GM12891 (cell line): ENCODE measurements at regions not wholly inside any gene's neighbourhood (a gene's known extent, or its start where the extent isn't known, plus 50 kb on each side); places are given as distances from the start of the nearest gene placed in this dataset.
A peak's percentile ranks its signal among the peaks of the same experiment; 100 is the strongest.

ENCODE experiments used
- DNase-seq: peaks from one replicate; pipeline ENCODE4 v3.0.0; 2011; ENCODE audit warnings: low spot score; ENCODE audit not compliant: insufficient read length
- FAIRE-seq: peaks from 2 replicates; lab custom pipeline; 2011; peaks lifted over from hg19 to GRCh38; lab: Jason Lieb, UNC
- PAX5 ChIP-seq: IDR thresholded peaks from 2 replicates; pipeline ENCODE4 v1.6.1; 2011; ENCODE audit warnings: low read length, moderate library complexity, mild to moderate bottlenecking; ENCODE audit not compliant: insufficient read depth, severe bottlenecking
- POLR2A ChIP-seq: IDR thresholded peaks from 2 replicates; pipeline ENCODE4 v1.6.1; 2011; ENCODE audit warnings: low read depth, low read length, control low read depth
- POLR2AphosphoS5 ChIP-seq: IDR thresholded peaks from 2 replicates; pipeline ENCODE4 v1.6.1; 2011; ENCODE audit warnings: low read depth, low read length, control low read depth
- POU2F2 ChIP-seq: IDR thresholded peaks from 2 replicates; pipeline ENCODE4 v1.6.1; 2011; ENCODE audit warnings: low read depth, mild to moderate bottlenecking, control low read depth, low read length, moderate library complexity
- SPI1 ChIP-seq: IDR thresholded peaks from 2 replicates; pipeline ENCODE4 v1.6.1; 2011; ENCODE audit warnings: low read depth, low read length, control low read depth
- TAF1 ChIP-seq: IDR thresholded peaks from 2 replicates; pipeline ENCODE4 v1.6.1; 2011; ENCODE audit warnings: low read depth, low read length, control low read depth

DNA sequence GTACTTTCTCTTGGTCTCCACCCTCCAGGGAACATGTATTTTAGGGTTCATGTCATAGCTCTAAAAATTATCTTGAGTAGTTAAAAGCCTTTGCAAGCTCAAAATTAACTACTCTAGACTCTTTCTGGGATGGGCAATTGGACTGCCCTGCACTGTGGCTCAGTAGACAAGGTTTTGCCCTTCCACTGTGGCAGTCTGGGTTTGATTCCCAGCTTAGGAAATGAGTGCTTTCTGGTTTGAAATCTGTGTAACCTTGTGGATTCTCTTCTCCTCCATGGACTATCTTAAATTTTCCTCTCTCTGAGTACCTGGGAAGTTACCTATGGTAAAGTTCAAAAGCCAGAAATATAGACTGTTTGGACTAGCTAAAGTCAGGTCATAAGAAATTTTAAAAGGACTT is 94.6 kb upstream of the UST start:
- DNase-seq (no peak), FAIRE-seq (no peak)
- TF ChIP-seq POU2F2 (no peak), TAF1 (no peak), PAX5 (no peak), SPI1 (no peak), POLR2AphosphoS5 (no peak), POLR2A (no peak)

DNA sequence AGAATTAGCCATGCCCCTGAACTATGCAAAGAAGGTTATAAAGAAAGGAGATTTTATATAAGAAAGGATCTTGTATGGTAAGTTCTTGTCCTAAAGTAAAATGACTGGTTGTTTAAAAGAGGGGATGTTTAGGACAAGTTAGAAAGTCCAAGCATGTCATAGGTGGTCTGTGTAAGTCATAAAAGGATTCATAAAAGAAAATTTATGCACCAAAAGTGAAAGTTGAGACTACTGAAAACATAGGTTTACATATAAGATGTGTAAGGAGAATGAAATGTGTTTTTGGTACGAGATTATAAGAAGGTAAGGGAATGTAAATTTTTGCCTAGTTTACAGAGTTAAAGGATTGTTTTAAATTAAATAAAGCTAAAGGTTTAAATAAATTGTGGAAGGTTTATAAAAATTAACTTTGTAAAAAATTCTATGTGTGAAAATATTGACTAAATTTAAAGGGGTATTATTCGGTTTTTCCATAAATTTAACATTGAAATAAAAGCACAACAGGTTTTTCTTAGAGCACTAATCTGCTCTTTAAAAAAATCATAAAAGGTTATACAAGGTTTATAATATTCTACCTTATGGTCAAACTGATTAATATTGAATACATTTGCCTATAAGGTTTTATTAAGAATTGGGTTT is 93.6 kb upstream of the UST start:
- no peak for FAIRE-seq
- DNase-seq, result no peak
- TF ChIP-seq PAX5 (no peak), SPI1 (no peak), POLR2A (no peak)

DNA sequence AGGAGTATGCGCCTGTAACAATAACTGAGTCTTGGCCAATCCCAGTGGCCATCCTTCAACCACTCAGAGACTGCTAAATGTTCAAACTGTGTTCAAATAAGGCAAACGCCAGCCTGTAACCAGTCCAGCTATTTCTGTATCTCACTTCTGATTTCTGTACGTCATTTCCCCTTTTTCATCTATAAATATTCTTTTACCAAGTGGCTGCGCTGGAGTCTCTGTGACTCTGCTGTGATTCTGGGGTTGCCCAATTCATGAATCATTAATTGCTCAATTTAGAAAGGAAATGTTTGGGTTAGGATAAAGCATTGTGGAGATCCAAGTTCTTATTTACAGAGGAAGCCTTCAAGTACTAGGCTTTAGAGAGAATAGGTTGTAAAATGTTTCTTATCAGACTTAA is 89.8 kb upstream of the UST start:
- TF ChIP-seq POLR2A (no peak), SPI1 (peak; percentile 77)
- FAIRE-seq, result no peak
- DNase-seq, result no peak

DNA sequence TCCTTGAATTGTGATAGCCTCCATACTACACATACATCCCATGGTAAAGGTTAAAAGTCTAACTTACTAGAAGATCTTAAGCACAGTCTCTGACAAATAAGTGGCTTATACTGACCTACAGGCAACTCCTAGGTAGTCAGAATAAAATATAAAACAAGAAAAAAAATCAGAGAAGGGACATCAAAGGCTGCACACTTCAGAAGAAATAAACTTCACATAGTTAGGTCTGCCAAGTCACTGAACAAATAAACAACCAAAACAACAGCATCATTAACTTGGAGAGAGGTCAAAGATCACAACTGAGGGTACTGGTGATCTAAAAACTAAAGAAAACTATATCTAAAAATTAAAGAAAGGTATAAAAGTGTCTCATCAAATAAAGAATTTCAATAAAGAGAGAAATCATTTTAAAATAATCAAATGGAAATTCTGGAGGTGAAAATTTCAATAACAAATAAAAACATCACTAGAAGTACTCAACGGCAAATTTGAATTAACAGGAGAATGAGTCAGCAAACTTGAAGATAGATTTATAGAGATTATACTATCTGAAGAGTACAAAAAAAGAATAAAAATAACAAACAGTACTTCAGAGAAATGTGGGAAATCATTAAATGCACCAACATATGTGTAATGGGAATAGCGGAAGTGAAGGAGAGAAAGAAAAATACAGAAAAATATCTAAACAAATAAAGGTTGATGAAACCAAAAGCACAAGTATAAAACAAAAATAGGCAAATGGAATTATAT is 88.0 kb upstream of the UST start:
- DNase-seq, result no peak
- TF ChIP-seq PAX5, result no peak
- no peak for TF ChIP-seq SPI1
- FAIRE-seq, result no peak

DNA sequence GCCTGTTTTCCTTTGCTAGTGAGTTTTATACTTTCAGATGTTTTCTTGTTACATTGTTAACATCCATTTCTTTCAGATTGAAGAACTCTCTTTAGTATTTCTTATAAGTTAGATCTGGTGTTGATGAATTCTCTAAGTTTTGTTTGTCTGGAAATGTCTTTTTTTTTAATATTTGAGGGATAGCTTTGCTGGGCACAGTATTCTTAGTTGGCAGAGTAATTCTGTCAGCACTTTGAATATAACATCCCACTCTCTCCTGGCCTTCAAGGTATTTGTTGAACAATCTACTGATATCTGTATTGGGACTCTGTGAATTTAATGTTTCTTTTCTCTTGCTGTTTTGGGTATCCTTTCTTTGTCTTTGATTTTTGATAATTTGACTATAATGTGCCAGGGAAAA is 79.4 kb upstream of the UST start:
- FAIRE-seq, result no peak
- DNase-seq, result no peak
- TF ChIP-seq TAF1 (no peak), POU2F2 (no peak), POLR2A (no peak), SPI1 (no peak), PAX5 (no peak), POLR2AphosphoS5 (no peak)

DNA sequence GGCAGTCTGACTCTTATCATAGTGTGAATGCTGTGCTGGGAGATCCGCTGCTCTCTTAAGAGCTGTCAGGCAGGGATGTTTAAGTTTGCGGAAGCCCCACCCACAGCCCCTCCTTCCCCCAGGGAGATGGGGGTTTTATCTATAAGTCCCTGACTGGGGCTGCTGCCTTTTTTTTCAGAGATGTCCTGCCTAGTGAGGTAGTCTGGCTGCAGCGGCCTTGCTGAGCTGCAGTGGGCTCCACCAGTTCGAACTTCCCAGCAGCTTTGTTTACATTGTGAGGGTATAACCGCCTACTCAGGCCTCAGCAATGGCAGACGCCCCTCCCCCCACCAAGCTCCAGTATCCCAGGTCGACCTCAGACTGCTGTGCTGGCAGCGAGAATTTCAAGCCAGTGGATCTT is 75.7 kb upstream of the UST start:
- FAIRE-seq (no peak), DNase-seq (no peak)
- TF ChIP-seq SPI1 (no peak), PAX5 (no peak), POLR2AphosphoS5 (no peak), POU2F2 (no peak)

DNA sequence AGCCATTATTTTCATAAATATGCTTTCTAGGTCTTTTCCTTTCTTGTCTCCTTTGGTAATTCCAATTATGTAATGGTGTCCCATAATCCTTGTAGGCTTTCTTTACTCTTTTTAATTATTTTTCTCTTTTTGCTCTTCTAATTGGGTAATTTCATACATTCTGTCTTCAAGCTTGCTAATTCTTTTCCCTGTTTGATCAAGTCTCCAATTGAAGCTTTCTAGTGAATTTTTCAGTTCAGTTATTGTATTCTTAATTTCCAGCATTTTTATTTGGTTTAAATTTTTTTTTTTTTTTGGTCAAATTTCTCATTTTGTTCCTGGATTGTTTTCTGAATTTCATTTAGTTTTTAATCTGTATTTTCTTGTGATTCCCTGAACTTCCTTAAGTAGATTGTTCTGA is 74.9 kb upstream of the UST start:
- DNase-seq, result no peak
- FAIRE-seq, result no peak
- TF ChIP-seq POLR2AphosphoS5 (no peak), PAX5 (no peak), POLR2A (no peak), TAF1 (no peak), POU2F2 (no peak), SPI1 (no peak)

DNA sequence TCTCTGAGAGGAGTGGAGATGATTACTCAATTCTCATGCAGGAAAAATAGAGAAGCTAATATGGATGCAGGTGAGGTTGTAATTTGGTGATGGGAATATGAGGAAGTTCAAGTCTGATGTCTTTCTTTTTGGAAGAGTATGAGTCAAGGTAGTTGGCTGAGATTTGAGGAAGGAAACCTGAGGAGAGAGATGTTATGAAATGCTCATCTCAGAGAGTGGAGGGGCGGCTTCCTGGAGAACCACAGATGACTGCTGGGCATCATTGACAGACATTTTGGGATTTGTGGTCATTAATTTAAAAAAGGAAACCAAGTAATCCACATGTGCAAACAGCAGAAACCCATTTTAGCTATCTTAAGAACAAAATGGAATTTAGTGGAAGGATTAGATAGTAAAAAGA is 72.5 kb upstream of the UST start:
- TF ChIP-seq POU2F2 (no peak), POLR2A (no peak), TAF1 (no peak), SPI1 (no peak), PAX5 (no peak), POLR2AphosphoS5 (no peak)
- FAIRE-seq (no peak), DNase-seq (no peak)

DNA sequence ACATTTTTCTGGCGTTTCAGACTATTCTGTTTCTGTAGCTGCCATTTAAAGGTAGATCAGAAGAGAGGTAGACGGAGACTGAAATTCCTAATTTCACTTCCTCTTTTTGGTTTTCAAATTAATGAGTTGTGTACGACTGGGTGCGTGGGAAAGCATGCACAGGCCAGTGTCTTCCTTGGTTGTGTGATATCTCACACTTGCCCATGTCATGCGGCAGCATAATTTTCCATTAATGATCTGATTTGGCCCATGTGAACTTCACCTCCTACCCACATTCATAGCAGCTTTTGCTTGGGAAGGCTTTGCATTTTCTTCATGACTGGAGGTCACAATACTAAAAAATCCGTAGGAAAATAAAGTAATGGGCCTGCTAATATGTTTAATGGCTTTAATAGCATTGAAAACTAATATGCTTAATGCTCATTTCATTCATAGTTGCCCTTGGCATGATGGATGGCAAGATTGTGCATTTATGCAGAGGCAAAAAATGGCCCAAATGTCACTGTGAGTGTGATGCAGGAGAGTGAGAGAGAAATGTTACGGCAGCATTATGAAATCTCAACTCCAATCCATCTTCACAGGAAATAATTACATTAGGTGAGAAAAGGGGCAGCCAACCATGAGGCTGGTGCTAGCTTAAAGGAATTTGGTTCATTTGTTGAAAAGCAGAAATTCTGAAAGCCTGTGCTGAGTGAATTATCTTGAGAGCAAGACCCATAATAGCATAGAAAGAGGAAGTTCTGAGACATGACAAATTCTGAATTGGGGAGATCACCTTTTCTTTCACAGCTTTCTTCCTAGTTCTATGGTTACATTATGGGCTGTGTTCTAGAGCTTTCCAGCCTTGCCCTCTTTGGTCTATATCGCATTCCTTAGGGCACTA is 69.0 kb upstream of the UST start:
- DNase-seq (no peak), FAIRE-seq (peak; percentile 96)
- TF ChIP-seq POLR2AphosphoS5, result no peak
- TF ChIP-seq SPI1, result peak; percentile 100
- TF ChIP-seq POU2F2, result peak; percentile 55
- TF ChIP-seq POLR2A, result no peak
- TF ChIP-seq PAX5, result peak; percentile 73
- no peak for TF ChIP-seq TAF1

DNA sequence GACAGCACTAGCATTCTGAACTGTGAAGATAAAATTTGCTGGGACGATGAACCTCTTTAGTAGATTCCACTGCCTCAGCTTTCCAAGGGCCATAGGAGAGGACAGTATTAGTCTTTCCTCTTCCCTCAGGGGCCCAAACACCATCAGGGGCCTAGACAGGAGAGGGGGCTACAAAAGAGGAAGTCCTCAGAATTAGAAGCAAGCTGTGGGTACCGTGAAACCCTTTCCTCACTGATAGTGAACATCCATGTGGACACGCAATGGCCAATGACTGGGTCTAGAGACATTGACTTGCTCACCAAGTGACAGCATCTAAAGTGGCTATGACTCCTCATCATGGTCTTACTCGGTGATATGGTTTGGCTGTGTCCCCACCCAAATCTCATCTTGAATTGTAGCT is 68.1 kb upstream of the UST start:
- DNase-seq (no peak), FAIRE-seq (no peak)
- TF ChIP-seq SPI1 (peak; percentile 78), POLR2A (no peak)
